ENCODE measurements at regions not wholly inside any gene's neighbourhood (a gene's known extent, or its start where the extent isn't known, plus 50 kb on each side); places are given as distances from the start of the nearest gene placed in this dataset.

DNA sequence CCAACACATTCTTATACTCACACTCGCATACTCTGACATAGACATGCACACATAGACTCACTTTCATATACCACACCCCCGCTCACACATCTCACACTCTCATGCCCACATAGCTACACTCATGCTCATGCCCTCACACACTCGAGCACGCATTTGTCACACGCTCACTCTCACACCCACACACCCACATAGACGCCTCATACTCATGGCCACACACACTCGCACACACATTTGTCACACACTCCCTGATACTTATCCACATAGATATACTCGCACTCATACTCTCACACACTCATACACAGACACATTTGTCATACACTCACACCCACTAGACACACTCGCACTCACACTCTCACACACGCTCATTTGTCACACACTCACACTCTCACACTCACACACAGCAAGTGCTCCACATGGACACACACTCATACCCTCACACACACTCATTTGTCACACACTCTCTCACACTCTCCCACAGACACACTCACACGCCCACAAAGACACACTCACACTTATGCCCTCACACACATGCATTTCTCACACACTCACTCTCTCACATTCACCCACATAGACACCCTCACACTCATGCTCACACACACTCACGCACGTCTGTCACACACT lies 50.9 kb downstream of the TNP1 start:
- intact Hi-C loops (cut with DNase I; ENCODE audit: low total_unique reads) = no loop called here
- Histone ChIP-seq H3K27ac (no peak overlapping the region), H3K9me3 (no peaks in the 10 kb centered on the region), H3K4me1 (no peaks in the 10 kb centered on the region), H3K36me3 (no peaks in the 10 kb centered on the region), H3K4me3 (no peak overlapping the region), H3K27me3 (no peaks in the 10 kb centered on the region)
- TF ChIP-seq, protein P1, sequence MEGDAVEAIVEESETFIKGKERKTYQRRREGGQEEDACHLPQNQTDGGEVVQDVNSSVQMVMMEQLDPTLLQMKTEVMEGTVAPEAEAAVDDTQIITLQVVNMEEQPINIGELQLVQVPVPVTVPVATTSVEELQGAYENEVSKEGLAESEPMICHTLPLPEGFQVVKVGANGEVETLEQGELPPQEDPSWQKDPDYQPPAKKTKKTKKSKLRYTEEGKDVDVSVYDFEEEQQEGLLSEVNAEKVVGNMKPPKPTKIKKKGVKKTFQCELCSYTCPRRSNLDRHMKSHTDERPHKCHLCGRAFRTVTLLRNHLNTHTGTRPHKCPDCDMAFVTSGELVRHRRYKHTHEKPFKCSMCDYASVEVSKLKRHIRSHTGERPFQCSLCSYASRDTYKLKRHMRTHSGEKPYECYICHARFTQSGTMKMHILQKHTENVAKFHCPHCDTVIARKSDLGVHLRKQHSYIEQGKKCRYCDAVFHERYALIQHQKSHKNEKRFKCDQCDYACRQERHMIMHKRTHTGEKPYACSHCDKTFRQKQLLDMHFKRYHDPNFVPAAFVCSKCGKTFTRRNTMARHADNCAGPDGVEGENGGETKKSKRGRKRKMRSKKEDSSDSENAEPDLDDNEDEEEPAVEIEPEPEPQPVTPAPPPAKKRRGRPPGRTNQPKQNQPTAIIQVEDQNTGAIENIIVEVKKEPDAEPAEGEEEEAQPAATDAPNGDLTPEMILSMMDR (IDR thresholded peaks at IDR 0.05) = no peak
- TF ChIP-seq POLR2A (IDR thresholded peaks at IDR 0.05) = no peak
- no peak for DNase-seq (ENCODE audit: low spot score in 2 of 2)

DNA sequence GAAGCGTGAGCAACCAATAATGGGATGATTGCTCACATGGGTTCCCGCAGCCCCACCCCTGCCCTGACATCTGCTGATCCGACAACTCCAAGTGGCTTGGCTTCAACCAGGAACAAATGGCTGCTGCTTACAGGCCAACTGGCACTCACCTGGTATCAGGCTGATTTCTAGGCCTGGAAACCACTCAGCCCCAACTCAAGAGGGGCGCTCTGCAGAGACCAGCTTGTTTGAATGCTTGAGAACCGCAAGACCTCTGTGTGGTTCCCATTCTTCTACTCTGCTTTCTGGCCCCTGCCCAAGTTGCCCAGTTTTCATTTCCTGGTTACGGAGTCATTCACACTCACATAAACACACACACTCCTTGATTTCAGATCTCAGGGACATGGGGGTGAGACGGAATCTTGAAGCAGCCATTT lies 52.0 kb downstream of the TNP1 start:
- Histone ChIP-seq H3K27ac (no peak overlapping the region), H3K4me1 (no peaks in the 10 kb centered on the region), H3K4me3 (no peak overlapping the region), H3K27me3 (no peaks in the 10 kb centered on the region), H3K9me3 (no peaks in the 10 kb centered on the region), H3K36me3 (no peaks in the 10 kb centered on the region)
- peak in 1 of 2 donors; percentile 45 for DNase-seq (ENCODE audit: low spot score in 2 of 2)
- TF ChIP-seq, protein P1 (IDR thresholded peaks at IDR 0.05) = no peak
- no peak for TF ChIP-seq POLR2A (IDR thresholded peaks at IDR 0.05)
- intact Hi-C loops (cut with DNase I; ENCODE audit: low total_unique reads) = no loop called here

DNA sequence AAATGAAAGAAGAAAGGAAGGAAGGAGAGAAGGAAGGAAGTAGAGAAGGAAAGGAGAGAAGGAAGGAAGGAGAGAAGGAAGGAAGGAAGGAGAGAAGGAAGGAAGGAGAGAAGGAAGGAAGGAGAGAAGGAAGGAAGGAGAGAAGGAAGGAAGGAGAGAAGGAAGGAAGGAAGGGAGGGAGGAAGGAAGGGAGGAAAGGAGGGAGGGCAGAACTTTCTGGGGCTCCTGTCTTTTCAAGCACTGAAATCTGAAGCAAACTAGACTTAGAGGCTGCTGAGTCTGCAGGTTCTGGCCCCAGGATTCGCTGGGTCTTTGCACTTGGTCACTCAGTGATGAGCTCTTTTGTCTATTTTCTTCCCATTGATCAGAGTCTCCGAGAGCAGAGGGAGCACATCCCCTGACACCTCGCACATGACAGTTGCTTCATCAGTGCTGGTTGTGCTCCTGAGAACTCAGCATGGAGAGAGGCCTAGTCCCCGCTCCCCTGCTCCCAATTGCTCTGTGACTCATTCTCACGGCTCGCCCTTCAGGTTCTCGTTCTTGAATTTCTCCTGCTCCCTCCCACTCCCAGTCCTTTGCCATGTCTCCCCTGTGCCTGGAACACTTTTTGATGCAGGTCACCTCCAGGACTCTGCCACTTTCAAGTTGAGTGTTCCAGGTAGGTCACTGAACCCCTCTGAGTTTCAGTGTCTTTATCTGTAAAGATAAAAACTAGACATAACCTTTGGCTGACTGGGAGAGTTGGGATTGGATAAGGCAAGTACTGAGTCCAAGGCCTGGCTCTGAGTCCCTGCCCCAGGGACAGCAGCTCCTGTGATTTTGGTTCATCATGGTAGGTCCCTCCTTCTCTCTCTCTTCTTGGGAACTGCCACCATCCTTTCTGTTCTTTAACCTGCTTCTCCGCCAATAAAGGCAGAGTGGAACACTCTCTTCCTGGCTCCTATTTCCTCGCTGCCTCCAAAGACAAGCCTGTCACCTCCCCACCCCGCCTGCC lies 55.2 kb downstream of the TNP1 start:
- no peak for DNase-seq (ENCODE audit: low spot score in 2 of 2)
- H3K27ac ChIP-seq = peak overlapping the region in 1 of 2 donors; percentile 25
- intact Hi-C loops (cut with DNase I; ENCODE audit: low total_unique reads) = no loop called here
- TF ChIP-seq POLR2AphosphoS5 (IDR thresholded peaks at IDR 0.05) (no peak), POLR2A (IDR thresholded peaks at IDR 0.05) (no peak)
- TF ChIP-seq, protein P1 (IDR thresholded peaks at IDR 0.05) = no peak
- no peak overlapping the region for H3K4me3 ChIP-seq
- H3K27me3 ChIP-seq = no peaks in the 10 kb centered on the region
- H3K9me3 ChIP-seq = no peaks in the 10 kb centered on the region
- no peaks in the 10 kb centered on the region for H3K36me3 ChIP-seq
- H3K4me1 ChIP-seq = no peaks in the 10 kb centered on the region

DNA sequence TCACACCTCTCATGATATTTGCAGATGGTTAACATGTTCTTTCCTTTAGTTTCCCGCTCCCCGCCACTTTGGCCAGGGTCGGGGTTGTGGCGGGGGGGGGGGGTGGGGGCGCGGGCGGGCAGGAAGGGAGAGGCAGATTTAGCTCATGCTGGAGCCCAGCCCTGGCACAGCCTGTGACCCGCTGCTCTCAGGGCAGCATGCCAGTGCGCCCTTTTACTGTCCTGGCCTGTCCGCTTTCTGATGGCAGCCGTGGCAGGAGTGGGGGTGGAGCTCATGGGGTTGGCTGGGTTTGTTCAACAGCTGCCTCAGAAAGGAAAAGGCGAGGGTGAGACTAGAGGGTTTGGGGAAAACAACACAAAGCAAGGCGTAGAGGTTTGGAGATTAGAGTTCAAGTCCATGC lies 56.1 kb downstream of the TNP1 start:
- Histone ChIP-seq H3K27ac (no peak overlapping the region), H3K36me3 (no peaks in the 10 kb centered on the region), H3K27me3 (no peaks in the 10 kb centered on the region), H3K4me1 (no peaks in the 10 kb centered on the region), H3K9me3 (no peaks in the 10 kb centered on the region), H3K4me3 (no peak overlapping the region)
- no peak for DNase-seq (ENCODE audit: low spot score in 2 of 2)
- intact Hi-C loops (cut with DNase I; ENCODE audit: low total_unique reads) = no loop called here
- no peak for TF ChIP-seq POLR2A (IDR thresholded peaks at IDR 0.05)
- TF ChIP-seq, protein P1 (IDR thresholded peaks at IDR 0.05) = no peak
- TF ChIP-seq POLR2AphosphoS5 (IDR thresholded peaks at IDR 0.05) = no peak

All from breast epithelium (tissue), 4 donors.